ENCODE measurements at regions not wholly inside any gene's neighbourhood (a gene's known extent, or its start where the extent isn't known, plus 50 kb on each side); places are given as distances from the start of the nearest gene placed in this dataset.

DNA sequence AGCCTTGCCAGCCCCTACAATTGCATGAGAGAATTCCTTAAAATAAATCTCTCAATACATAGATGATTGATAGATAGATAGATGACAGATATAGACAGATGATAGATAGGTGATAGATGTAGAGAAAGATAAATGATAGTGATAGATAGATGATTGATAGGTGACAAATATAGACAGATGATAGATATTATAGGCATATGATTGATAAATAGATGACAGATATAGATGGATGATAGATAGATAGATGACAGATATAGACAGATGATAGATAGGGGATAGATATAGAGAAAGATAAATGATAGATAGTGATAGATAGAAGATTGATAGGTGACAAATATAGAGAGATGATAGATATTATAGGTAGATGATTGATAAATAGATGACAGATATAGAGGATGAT, 564.6 kb downstream of the ETS1 start:
- ChIA-PET CTCF (interaction anchor here (0.6 to 5.3 kb wide), 10 partner anchors 10 to 1592 kb away, joined by 3 to 70 read pairs (median 4); no protein-coding TSS in a partner anchor), POLR2A (no interaction called here)
- peaks cover 17% of the 10 kb centered on the region for H3F3A ChIP-seq (replicated peaks; ENCODE audit: insufficient read depth)
- H3K27me3 ChIP-seq (ENCODE audit: insufficient read depth), result no peaks in the 10 kb centered on the region
- no peak overlapping the region for H2AFZ ChIP-seq (ENCODE audit: low read depth)
- no peak overlapping the region for H3K27ac ChIP-seq (ENCODE audit: low read depth in 2 of 2, low read length in 1 of 2)
- no peak overlapping the region for H3K4me2 ChIP-seq
- no peak overlapping the region for H3K9ac ChIP-seq
- DNase-seq, result no peak
- no peaks in the 10 kb centered on the region for H3K79me2 ChIP-seq (ENCODE audit: insufficient read depth)
- no peaks in the 10 kb centered on the region for H3K9me2 ChIP-seq
- TF ChIP-seq, protein P1, sequence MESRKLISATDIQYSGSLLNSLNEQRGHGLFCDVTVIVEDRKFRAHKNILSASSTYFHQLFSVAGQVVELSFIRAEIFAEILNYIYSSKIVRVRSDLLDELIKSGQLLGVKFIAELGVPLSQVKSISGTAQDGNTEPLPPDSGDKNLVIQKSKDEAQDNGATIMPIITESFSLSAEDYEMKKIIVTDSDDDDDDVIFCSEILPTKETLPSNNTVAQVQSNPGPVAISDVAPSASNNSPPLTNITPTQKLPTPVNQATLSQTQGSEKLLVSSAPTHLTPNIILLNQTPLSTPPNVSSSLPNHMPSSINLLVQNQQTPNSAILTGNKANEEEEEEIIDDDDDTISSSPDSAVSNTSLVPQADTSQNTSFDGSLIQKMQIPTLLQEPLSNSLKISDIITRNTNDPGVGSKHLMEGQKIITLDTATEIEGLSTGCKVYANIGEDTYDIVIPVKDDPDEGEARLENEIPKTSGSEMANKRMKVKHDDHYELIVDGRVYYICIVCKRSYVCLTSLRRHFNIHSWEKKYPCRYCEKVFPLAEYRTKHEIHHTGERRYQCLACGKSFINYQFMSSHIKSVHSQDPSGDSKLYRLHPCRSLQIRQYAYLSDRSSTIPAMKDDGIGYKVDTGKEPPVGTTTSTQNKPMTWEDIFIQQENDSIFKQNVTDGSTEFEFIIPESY (IDR thresholded peaks at IDR 0.05; ENCODE audit: borderline replicate concordance, low read depth), result no peak
- TF ChIP-seq YY1 (IDR thresholded peaks at IDR 0.05; ENCODE audit: low read depth) (no peak), SMC3 (IDR thresholded peaks at IDR 0.05; ENCODE audit: low read depth, low read length) (no peak), USF2 (IDR thresholded peaks at IDR 0.05; ENCODE audit: borderline replicate concordance, low read depth, low read length) (no peak), GABPA (IDR thresholded peaks at IDR 0.05; ENCODE audit: low read depth) (no peak), USF1 (IDR thresholded peaks at IDR 0.05; ENCODE audit: borderline replicate concordance, low read depth) (no peak), PBX3 (IDR thresholded peaks at IDR 0.05) (no peak), NRF1 (IDR thresholded peaks at IDR 0.05; ENCODE audit: low read depth, low read length) (no peak), TCF12 (IDR thresholded peaks at IDR 0.05) (no peak), FOSL2 (IDR thresholded peaks at IDR 0.05; ENCODE audit: borderline replicate concordance, low read depth) (no peak), ELF1 (IDR thresholded peaks at IDR 0.05) (no peak), NFIC (IDR thresholded peaks at IDR 0.05; ENCODE audit: borderline replicate concordance) (no peak), EP300 (IDR thresholded peaks at IDR 0.05; ENCODE audit: borderline replicate concordance in 1 of 2, low read depth in 1 of 2, low read length in 1 of 2) (no peak), EZH2phosphoT487 (IDR thresholded peaks at IDR 0.05; ENCODE audit: borderline replicate concordance, low read depth) (no peak), GATA2 (CRISPR knock-in tag; IDR thresholded peaks at IDR 0.05) (no peak), RCOR1 (IDR thresholded peaks at IDR 0.05; ENCODE audit: low read length) (no peak)
- TF ChIP-seq, protein P2, sequence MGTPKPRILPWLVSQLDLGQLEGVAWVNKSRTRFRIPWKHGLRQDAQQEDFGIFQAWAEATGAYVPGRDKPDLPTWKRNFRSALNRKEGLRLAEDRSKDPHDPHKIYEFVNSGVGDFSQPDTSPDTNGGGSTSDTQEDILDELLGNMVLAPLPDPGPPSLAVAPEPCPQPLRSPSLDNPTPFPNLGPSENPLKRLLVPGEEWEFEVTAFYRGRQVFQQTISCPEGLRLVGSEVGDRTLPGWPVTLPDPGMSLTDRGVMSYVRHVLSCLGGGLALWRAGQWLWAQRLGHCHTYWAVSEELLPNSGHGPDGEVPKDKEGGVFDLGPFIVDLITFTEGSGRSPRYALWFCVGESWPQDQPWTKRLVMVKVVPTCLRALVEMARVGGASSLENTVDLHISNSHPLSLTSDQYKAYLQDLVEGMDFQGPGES (IDR thresholded peaks at IDR 0.05; ENCODE audit: low read depth, low read length), result no peak
- H3K4me3 ChIP-seq (ENCODE audit: low read depth in 2 of 2, low read length in 1 of 2), result no peak overlapping the region
- no peaks in the 10 kb centered on the region for H3K36me3 ChIP-seq (replicated peaks in 1 of 2; ENCODE audit: control insufficient read depth in 1 of 2, insufficient read depth in 2 of 2, low read length in 1 of 2)
- no peaks in the 10 kb centered on the region for H4K20me1 ChIP-seq (ENCODE audit: insufficient read depth)
- peaks cover 2 to 14% of the 10 kb centered on the region in 2 experiments; a peak in 2 of 4 replicates for H3K4me1 ChIP-seq (ENCODE audit: control insufficient read depth in 1 of 2, insufficient read depth in 2 of 2, low read depth in 1 of 2, low read length in 1 of 2)
- no peaks in the 10 kb centered on the region for H3K9me3 ChIP-seq

All from SK-N-SH (cell line).